ENCODE measurements at regions not wholly inside any gene's neighbourhood (a gene's known extent, or its start where the extent isn't known, plus 50 kb on each side); places are given as distances from the start of the nearest gene placed in this dataset.
A peak's percentile ranks its signal among the peaks of the same experiment; 100 is the strongest.
"Not testable (repeated sequence)": the region's sequence is repeated elsewhere in the genome, so short reads cannot be mapped to it uniquely, and the experiment has no call there.

DNA sequence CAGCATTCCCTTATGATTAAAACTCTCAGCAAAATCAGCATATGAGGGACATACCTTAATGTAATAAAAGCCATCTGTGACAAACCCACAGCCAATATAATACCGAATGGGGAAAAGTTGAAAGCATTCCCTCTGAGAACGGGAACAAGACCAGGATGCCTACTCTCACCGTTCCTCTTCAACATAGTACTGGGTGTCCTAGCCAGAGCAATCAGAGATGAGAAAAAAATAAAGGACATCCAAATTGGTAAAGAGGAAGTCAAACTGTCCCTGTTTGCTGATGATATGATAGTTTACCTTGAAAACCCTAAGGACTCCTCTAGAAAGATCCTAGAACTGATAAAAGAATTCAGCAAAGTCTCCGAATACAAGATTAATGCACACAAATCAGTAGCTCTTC, 141.6 kb upstream of the MAN1A1 start:
- not testable (repeated sequence) for H2BK5ac ChIP-seq (ENCODE audit: low read length); H3K23ac ChIP-seq (ENCODE audit: low read length); H3K79me1 ChIP-seq (ENCODE audit: low read length); H2BK15ac ChIP-seq (replicated peaks; ENCODE audit: low read depth); H3K9ac ChIP-seq (ENCODE audit: low read length); H3K27ac ChIP-seq (ENCODE audit: low read depth, low read length); H2AK5ac ChIP-seq (ENCODE audit: low read length); H3K79me2 ChIP-seq (ENCODE audit: control insufficient read depth, insufficient read depth, low read length); H4K8ac ChIP-seq (ENCODE audit: low read depth, low read length); H3K4me2 ChIP-seq (ENCODE audit: low read length); H3K4me1 ChIP-seq (ENCODE audit: control insufficient read depth, low read depth, low read length); H3K36me3 ChIP-seq (ENCODE audit: control insufficient read depth, insufficient read depth, low read length); H3K56ac ChIP-seq (ENCODE audit: low read length); H3K18ac ChIP-seq (ENCODE audit: low read length); H3K27me3 ChIP-seq (ENCODE audit: insufficient read depth, low read length, poor library complexity); H4K5ac ChIP-seq (ENCODE audit: low read length); H3K4ac ChIP-seq (ENCODE audit: low read depth, low read length); H2BK120ac ChIP-seq (ENCODE audit: low read depth, low read length); DNase-seq; H3K4me3 ChIP-seq (ENCODE audit: low read length)
- WGBS (ENCODE audit: extremely low coverage, insufficient coverage, low lambda C conversion rate): no CpG with 5 or more reads among the region's 4 CpGs

DNA sequence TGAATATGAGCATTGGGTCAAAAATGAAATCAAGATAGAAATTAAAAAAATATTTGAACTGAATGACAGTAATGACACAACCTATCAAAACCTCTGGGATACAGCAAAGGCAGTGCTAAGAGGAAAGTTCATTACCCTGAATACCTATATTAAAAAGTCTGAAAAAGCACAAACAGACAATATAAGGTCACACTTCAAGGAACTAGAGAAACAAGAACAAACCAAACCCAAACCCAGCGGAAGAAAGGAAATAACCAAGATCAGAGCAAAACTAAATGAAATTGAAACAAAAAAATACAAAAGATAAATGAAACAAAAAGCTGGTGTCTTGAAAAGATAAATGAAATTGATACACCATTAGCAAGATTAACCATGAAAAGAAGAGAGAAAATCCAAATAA, 140.5 kb upstream of the MAN1A1 start:
- H3K79me1 ChIP-seq (ENCODE audit: low read length); H2AK5ac ChIP-seq (ENCODE audit: low read length); H3K36me3 ChIP-seq (ENCODE audit: control insufficient read depth, insufficient read depth, low read length); H3K9ac ChIP-seq (ENCODE audit: low read length); H3K18ac ChIP-seq (ENCODE audit: low read length); H4K8ac ChIP-seq (ENCODE audit: low read depth, low read length); H2BK15ac ChIP-seq (replicated peaks; ENCODE audit: low read depth); H4K5ac ChIP-seq (ENCODE audit: low read length); H2BK120ac ChIP-seq (ENCODE audit: low read depth, low read length); H3K4me2 ChIP-seq (ENCODE audit: low read length); H3K27ac ChIP-seq (ENCODE audit: low read depth, low read length); H3K4ac ChIP-seq (ENCODE audit: low read depth, low read length); H3K4me3 ChIP-seq (ENCODE audit: low read length); H3K23ac ChIP-seq (ENCODE audit: low read length); H3K4me1 ChIP-seq (ENCODE audit: control insufficient read depth, low read depth, low read length); DNase-seq; H2BK5ac ChIP-seq (ENCODE audit: low read length); H3K79me2 ChIP-seq (ENCODE audit: control insufficient read depth, insufficient read depth, low read length); H3K56ac ChIP-seq (ENCODE audit: low read length); H3K27me3 ChIP-seq (ENCODE audit: insufficient read depth, low read length, poor library complexity): not testable (repeated sequence)
- WGBS (ENCODE audit: extremely low coverage, insufficient coverage, low lambda C conversion rate): no CpG with 5 or more reads among the region's 1 CpG

DNA sequence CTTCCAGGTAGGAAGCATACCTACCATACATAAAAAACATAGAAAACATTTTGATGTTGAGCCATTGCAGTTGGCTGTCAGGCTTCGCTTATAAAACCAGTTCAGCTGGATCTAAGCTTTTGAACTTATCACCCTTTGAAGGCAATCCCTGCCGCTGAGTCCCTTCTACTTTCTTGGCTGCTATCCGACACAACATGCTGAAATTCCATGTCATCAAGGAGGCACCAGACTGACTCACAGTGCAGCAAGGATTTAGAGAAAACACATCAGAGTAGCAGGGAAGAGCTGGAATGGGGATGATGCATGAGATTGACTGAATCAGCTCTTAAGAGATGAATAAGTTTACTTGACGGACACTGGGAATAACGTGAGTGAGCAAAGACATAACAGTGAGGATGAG, 135.0 kb upstream of the MAN1A1 start:
- no peak overlapping the region for H3K23ac ChIP-seq (ENCODE audit: low read length)
- no peak overlapping the region for H2BK15ac ChIP-seq (replicated peaks; ENCODE audit: low read depth)
- peak overlapping the region; percentile 79 for H2AK5ac ChIP-seq (ENCODE audit: low read length)
- H2BK5ac ChIP-seq (ENCODE audit: low read length): no peak overlapping the region
- H4K5ac ChIP-seq (ENCODE audit: low read length): no peak overlapping the region
- no peaks in the 10 kb centered on the region for H3K27me3 ChIP-seq (ENCODE audit: insufficient read depth, low read length, poor library complexity)
- no peaks in the 10 kb centered on the region for H3K36me3 ChIP-seq (ENCODE audit: control insufficient read depth, insufficient read depth, low read length)
- H3K4ac ChIP-seq (ENCODE audit: low read depth, low read length): no peak overlapping the region
- no peak overlapping the region for H3K27ac ChIP-seq (ENCODE audit: low read depth, low read length)
- DNase-seq: peak; percentile 44
- no peak overlapping the region for H3K9ac ChIP-seq (ENCODE audit: low read length)
- H3K79me1 ChIP-seq (ENCODE audit: low read length): no peaks in the 10 kb centered on the region
- H3K4me3 ChIP-seq (ENCODE audit: low read length): no peak overlapping the region
- WGBS (ENCODE audit: extremely low coverage, insufficient coverage, low lambda C conversion rate): no CpG with 5 or more reads among the region's 5 CpGs
- no peak overlapping the region for H4K8ac ChIP-seq (ENCODE audit: low read depth, low read length)
- no peak overlapping the region for H3K4me2 ChIP-seq (ENCODE audit: low read length)
- H2BK120ac ChIP-seq (ENCODE audit: low read depth, low read length): no peak overlapping the region
- no peak overlapping the region for H3K18ac ChIP-seq (ENCODE audit: low read length)
- no peaks in the 10 kb centered on the region for H3K79me2 ChIP-seq (ENCODE audit: control insufficient read depth, insufficient read depth, low read length)
- H3K56ac ChIP-seq (ENCODE audit: low read length): no peak overlapping the region
- no peaks in the 10 kb centered on the region for H3K4me1 ChIP-seq (ENCODE audit: control insufficient read depth, low read depth, low read length)

DNA sequence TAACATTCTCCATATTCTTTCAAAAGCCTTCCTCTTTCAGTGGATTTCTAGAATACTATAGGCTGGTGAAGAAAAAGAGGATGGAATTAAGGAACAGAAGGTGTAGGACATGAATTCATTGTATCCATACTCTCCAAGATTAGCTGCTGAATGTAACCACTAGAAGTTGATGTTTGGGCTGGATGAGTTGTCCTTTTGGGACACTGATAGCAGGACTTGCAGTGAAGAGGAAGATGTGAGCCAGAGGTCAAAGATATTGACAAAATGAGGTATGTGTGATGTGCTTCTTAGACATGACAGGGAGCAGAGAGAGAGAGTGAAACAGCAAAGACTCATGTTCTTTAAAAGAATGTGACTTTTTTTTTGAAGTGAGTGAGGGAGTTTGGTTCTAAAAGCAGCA, 134.3 kb upstream of the MAN1A1 start:
- no peak overlapping the region for H2AK5ac ChIP-seq (ENCODE audit: low read length)
- no peak overlapping the region for H4K5ac ChIP-seq (ENCODE audit: low read length)
- H3K79me2 ChIP-seq (ENCODE audit: control insufficient read depth, insufficient read depth, low read length): no peaks in the 10 kb centered on the region
- H3K9ac ChIP-seq (ENCODE audit: low read length): no peak overlapping the region
- H3K4me2 ChIP-seq (ENCODE audit: low read length): no peak overlapping the region
- no peak overlapping the region for H3K56ac ChIP-seq (ENCODE audit: low read length)
- no peaks in the 10 kb centered on the region for H3K4me1 ChIP-seq (ENCODE audit: control insufficient read depth, low read depth, low read length)
- no peak overlapping the region for H3K4me3 ChIP-seq (ENCODE audit: low read length)
- no peaks in the 10 kb centered on the region for H3K79me1 ChIP-seq (ENCODE audit: low read length)
- no peak overlapping the region for H3K23ac ChIP-seq (ENCODE audit: low read length)
- H2BK120ac ChIP-seq (ENCODE audit: low read depth, low read length): no peak overlapping the region
- no peak overlapping the region for H2BK5ac ChIP-seq (ENCODE audit: low read length)
- H3K4ac ChIP-seq (ENCODE audit: low read depth, low read length): no peak overlapping the region
- H4K8ac ChIP-seq (ENCODE audit: low read depth, low read length): no peak overlapping the region
- peak overlapping the region; percentile 41 for H3K18ac ChIP-seq (ENCODE audit: low read length)
- no peaks in the 10 kb centered on the region for H3K36me3 ChIP-seq (ENCODE audit: control insufficient read depth, insufficient read depth, low read length)
- no peak overlapping the region for H2BK15ac ChIP-seq (replicated peaks; ENCODE audit: low read depth)
- no peaks in the 10 kb centered on the region for H3K27me3 ChIP-seq (ENCODE audit: insufficient read depth, low read length, poor library complexity)
- no peak overlapping the region for H3K27ac ChIP-seq (ENCODE audit: low read depth, low read length)
- DNase-seq: peak; percentile 4

DNA sequence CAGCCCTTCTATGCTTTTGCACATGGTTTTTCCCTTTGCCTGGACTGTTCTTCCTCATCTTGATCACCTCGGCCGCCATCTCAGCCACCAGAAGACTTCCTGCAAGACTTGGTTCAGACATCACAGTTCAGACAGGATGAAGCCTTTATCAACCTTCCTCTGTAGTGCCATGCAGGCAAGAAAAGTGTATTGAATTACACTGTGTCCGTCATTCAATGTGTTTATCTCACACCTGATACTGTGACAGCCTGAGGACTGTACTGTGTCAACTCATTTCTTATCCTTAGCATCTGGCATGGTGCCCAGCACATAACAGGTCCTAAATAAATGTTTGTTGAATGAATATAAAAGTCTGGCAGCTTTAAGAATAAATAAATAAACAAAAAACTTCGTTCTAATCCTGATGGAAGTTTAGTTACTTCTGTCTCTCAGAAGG, 133.3 kb upstream of the MAN1A1 start:
- H4K5ac ChIP-seq (ENCODE audit: low read length): no peak overlapping the region
- no peaks in the 10 kb centered on the region for H3K4me1 ChIP-seq (ENCODE audit: control insufficient read depth, low read depth, low read length)
- H3K56ac ChIP-seq (ENCODE audit: low read length): no peak overlapping the region
- H3K4me2 ChIP-seq (ENCODE audit: low read length): no peak overlapping the region
- no peaks in the 10 kb centered on the region for H3K36me3 ChIP-seq (ENCODE audit: control insufficient read depth, insufficient read depth, low read length)
- H3K9ac ChIP-seq (ENCODE audit: low read length): no peak overlapping the region
- peak; percentile 78 for DNase-seq
- no peak overlapping the region for H2BK15ac ChIP-seq (replicated peaks; ENCODE audit: low read depth)
- H2BK5ac ChIP-seq (ENCODE audit: low read length): no peak overlapping the region
- no peak overlapping the region for H3K23ac ChIP-seq (ENCODE audit: low read length)
- WGBS (ENCODE audit: extremely low coverage, insufficient coverage, low lambda C conversion rate): no CpG with 5 or more reads among the region's 4 CpGs
- no peak overlapping the region for H3K27ac ChIP-seq (ENCODE audit: low read depth, low read length)
- no peak overlapping the region for H4K8ac ChIP-seq (ENCODE audit: low read depth, low read length)
- H3K27me3 ChIP-seq (ENCODE audit: insufficient read depth, low read length, poor library complexity): no peaks in the 10 kb centered on the region
- H3K18ac ChIP-seq (ENCODE audit: low read length): no peak overlapping the region
- H3K79me1 ChIP-seq (ENCODE audit: low read length): no peaks in the 10 kb centered on the region
- no peak overlapping the region for H3K4ac ChIP-seq (ENCODE audit: low read depth, low read length)
- H2AK5ac ChIP-seq (ENCODE audit: low read length): no peak overlapping the region
- no peaks in the 10 kb centered on the region for H3K79me2 ChIP-seq (ENCODE audit: control insufficient read depth, insufficient read depth, low read length)
- H2BK120ac ChIP-seq (ENCODE audit: low read depth, low read length): no peak overlapping the region
- no peak overlapping the region for H3K4me3 ChIP-seq (ENCODE audit: low read length)

DNA sequence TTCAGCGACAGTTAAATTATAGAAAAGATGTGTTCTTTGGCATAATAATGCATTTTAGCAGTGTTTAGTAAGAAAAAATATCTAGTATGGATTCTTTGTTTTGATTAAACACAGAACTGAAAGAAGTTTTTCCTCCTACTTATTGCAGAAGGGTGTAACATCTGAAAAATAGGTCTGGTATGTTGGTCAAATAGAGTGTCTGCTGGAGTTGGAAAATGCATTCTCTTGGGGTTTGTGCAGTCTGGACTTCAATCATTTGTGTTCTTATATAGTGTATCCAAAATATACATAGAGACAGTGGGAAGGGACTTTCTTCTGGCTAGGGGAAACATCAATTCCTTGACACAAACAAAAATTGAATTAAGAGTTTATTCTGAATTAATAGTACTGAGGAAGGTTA, 132.4 kb upstream of the MAN1A1 start:
- DNase-seq: no peak
- H3K18ac ChIP-seq (ENCODE audit: low read length): no peak overlapping the region
- no peak overlapping the region for H2BK120ac ChIP-seq (ENCODE audit: low read depth, low read length)
- H4K5ac ChIP-seq (ENCODE audit: low read length): no peak overlapping the region
- H4K8ac ChIP-seq (ENCODE audit: low read depth, low read length): no peak overlapping the region
- H3K4me2 ChIP-seq (ENCODE audit: low read length): no peak overlapping the region
- H2BK15ac ChIP-seq (replicated peaks; ENCODE audit: low read depth): no peak overlapping the region
- no peaks in the 10 kb centered on the region for H3K36me3 ChIP-seq (ENCODE audit: control insufficient read depth, insufficient read depth, low read length)
- H3K27ac ChIP-seq (ENCODE audit: low read depth, low read length): no peak overlapping the region
- H3K4me1 ChIP-seq (ENCODE audit: control insufficient read depth, low read depth, low read length): no peaks in the 10 kb centered on the region
- H3K79me2 ChIP-seq (ENCODE audit: control insufficient read depth, insufficient read depth, low read length): no peaks in the 10 kb centered on the region
- no peak overlapping the region for H3K4ac ChIP-seq (ENCODE audit: low read depth, low read length)
- no peak overlapping the region for H2AK5ac ChIP-seq (ENCODE audit: low read length)
- no peaks in the 10 kb centered on the region for H3K27me3 ChIP-seq (ENCODE audit: insufficient read depth, low read length, poor library complexity)
- no peak overlapping the region for H2BK5ac ChIP-seq (ENCODE audit: low read length)
- H3K4me3 ChIP-seq (ENCODE audit: low read length): no peak overlapping the region
- no CpG with 5 or more reads among the region's 1 CpG for WGBS (ENCODE audit: extremely low coverage, insufficient coverage, low lambda C conversion rate)
- no peaks in the 10 kb centered on the region for H3K79me1 ChIP-seq (ENCODE audit: low read length)
- H3K9ac ChIP-seq (ENCODE audit: low read length): no peak overlapping the region
- H3K23ac ChIP-seq (ENCODE audit: low read length): no peak overlapping the region
- no peak overlapping the region for H3K56ac ChIP-seq (ENCODE audit: low read length)

Measured in mesendoderm (in vitro differentiated cells).